Stimulated activated memory B cell treated with anti-CD40 and anti-IgM and Interleukin-4, amounts not matched to agents 10 μg/mL and 1 μg/mL and 100 μg/mL, for 72 hours (primary cell): ENCODE measurements at regions not wholly inside any gene's neighbourhood (a gene's known extent, or its start where the extent isn't known, plus 50 kb on each side); places are given as distances from the start of the nearest gene placed in this dataset.

Source experiments
- ATAC-seq: fragments of 150-1000 bp; cut with Tn5 transposase; 2 replicates; pipeline ENCODE4 v1.10.0; 2021
- H3K27ac Mint-ChIP-seq: one replicate; pipeline ENCODE4 v1.8.0; 2022; ENCODE audit warnings: mild to moderate bottlenecking, mixed read lengths
- H3K27me3 Mint-ChIP-seq: one replicate; pipeline ENCODE4 v1.8.0; 2022; ENCODE audit warnings: mixed read lengths
- H3K36me3 Mint-ChIP-seq: one replicate; pipeline ENCODE4 v1.8.0; 2022; ENCODE audit warnings: mixed read lengths
- H3K4me1 Mint-ChIP-seq: one replicate; pipeline ENCODE4 v1.8.0; 2022; ENCODE audit warnings: mixed read lengths
- H3K4me3 Mint-ChIP-seq: one replicate; pipeline ENCODE4 v1.8.0; 2022; ENCODE audit warnings: mild to moderate bottlenecking, moderate library complexity, mixed read lengths
- H3K9me3 Mint-ChIP-seq: one replicate; pipeline ENCODE4 v1.8.0; 2022; ENCODE audit warnings: mixed read lengths

DNA sequence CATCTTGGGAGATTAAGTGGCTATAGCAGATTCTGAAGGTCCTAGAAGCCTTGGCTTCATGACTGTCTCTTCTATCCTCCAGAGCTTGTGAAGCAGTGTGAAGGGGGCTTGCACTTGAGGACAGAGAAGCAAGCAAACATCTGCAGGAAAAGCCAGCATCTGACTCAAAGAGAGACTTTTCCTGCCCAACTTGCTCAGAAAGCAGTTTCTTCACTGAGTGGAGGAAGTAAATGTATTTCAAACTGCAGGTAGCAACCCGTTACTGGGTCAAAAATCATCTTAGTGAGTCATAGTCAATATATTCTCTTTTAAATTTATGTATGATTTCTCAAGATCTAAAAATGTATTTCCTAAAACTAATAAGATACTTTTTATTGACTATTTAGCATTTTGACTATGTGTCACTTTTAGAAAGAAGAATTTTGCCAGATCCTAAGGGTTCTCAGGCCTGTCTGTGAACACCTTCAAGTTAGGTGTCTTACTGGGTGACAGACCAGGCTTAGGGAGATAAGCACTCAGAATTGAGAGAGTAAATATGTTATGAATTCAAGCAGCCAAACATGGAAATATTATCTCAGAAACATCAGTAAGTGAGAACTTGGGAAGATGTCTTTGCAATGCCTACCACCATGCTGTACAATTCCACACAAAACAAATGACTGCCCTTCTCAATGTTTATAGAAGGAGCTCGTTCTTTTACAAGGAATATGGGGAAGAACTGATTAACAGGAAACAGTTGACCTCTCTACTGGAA is 72.6 kb upstream of the DMAC1 start:
- H3K4me3 Mint-ChIP-seq = no peak overlapping the region

GRCh38 chr9:7869340-7869739 is 69.8 kb upstream of the DMAC1 start:
- H3K4me3 Mint-ChIP-seq = no peak overlapping the region
- no peaks in the 10 kb centered on the region for H3K27me3 Mint-ChIP-seq
- H3K27ac Mint-ChIP-seq = no peak overlapping the region
- peaks cover 3% of the 10 kb centered on the region for H3K9me3 Mint-ChIP-seq
- H3K4me1 Mint-ChIP-seq = no peaks in the 10 kb centered on the region
- H3K36me3 Mint-ChIP-seq = no peaks in the 10 kb centered on the region
- no peak for ATAC-seq

More for the DNA sequence above, 72.6 kb upstream of the DMAC1 start:
- H3K9me3 Mint-ChIP-seq = peaks cover 8% of the 10 kb centered on the region
- H3K4me1 Mint-ChIP-seq = peaks cover 4% of the 10 kb centered on the region
- no peak overlapping the region for H3K27ac Mint-ChIP-seq
- H3K27me3 Mint-ChIP-seq = no peaks in the 10 kb centered on the region
- no peak for ATAC-seq
- peaks cover 6% of the 10 kb centered on the region for H3K36me3 Mint-ChIP-seq

- H3K36me3 Mint-ChIP-seq = no peaks in the 10 kb centered on the region
- no peaks in the 10 kb centered on the region for H3K4me1 Mint-ChIP-seq
- H3K4me3 Mint-ChIP-seq = no peak overlapping the region
- no peak for ATAC-seq
- H3K27ac Mint-ChIP-seq = no peak overlapping the region
- no peaks in the 10 kb centered on the region for H3K27me3 Mint-ChIP-seq
- peaks cover 3% of the 10 kb centered on the region for H3K9me3 Mint-ChIP-seq
These were observed 62.6 kb upstream of the DMAC1 start for GRCh38 chr9:7862170-7862569.

DNA sequence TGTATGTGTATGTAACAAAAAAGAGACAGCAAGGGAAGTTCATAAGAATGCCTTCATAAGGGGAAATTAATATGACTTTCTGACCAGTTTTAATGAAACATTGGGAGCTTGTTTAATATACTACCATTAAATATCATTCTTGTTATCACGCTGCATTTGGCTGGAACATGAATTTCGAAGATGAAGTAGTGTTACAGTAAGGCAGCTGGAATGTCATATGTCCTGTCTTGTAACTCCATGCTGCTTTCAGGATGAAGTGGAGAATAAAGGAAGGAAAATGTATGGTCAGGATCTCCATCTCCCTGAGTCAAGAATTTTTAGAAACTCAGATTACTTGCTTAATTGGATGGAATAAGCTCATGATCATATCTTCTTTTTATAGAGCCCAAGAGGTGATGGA is 61.5 kb upstream of the DMAC1 start:
- no peak overlapping the region for H3K27ac Mint-ChIP-seq
- no peaks in the 10 kb centered on the region for H3K27me3 Mint-ChIP-seq
- no peak overlapping the region for H3K4me3 Mint-ChIP-seq
- no peaks in the 10 kb centered on the region for H3K36me3 Mint-ChIP-seq
- H3K4me1 Mint-ChIP-seq = no peaks in the 10 kb centered on the region
- no peak for ATAC-seq
- H3K9me3 Mint-ChIP-seq = peaks cover 3% of the 10 kb centered on the region

DNA sequence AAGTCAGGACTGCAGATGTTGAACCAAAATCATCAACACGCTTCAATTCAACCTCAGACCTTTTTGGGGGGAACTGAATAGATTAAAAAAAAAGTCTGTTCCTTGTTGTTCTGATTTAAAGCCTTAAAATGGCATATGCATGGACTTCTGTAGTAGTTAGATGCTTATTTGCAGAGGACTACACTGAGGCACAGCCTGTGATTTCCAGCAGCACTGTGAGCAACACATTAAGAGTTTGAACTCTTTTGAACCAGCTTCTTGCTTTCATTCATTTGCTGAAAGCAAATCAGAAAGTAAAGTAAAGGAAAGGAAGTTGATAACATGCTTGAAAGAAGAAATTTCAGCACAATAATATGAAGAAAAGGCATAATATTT is 60.7 kb upstream of the DMAC1 start:
- no peaks in the 10 kb centered on the region for H3K27me3 Mint-ChIP-seq
- no peak overlapping the region for H3K4me3 Mint-ChIP-seq
- ATAC-seq = no peak
- no peaks in the 10 kb centered on the region for H3K4me1 Mint-ChIP-seq
- H3K36me3 Mint-ChIP-seq = no peaks in the 10 kb centered on the region
- peaks cover 3% of the 10 kb centered on the region for H3K9me3 Mint-ChIP-seq
- H3K27ac Mint-ChIP-seq = no peak overlapping the region

DNA sequence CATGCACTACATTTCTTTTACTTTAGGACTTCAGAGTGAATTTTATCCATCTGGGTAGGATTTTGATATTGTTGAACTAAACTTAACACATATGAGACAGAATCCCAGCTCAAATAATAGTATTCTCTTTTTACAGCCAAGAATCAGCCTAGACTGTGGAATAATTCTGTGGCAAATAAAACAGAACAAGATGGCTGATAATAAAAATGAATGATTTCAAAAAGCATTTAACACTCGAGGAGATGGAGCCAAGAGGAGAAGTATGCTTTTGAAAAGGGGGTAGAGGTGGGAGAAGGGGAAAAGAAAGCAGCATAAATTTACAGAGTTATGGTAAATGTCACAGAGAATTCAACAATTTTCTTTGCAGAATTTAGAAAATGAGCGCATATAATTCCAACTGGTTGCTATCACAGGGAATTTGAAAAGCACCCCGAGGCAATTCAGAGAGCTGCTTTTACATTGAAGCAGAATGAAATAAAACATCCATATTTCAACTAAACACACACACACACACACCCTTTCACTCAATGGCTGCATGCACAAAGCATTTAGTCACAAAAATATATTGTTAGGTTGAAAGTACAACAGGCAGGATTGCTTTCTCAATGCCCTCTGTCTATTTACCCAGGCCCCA is 60.2 kb upstream of the DMAC1 start:
- Mint-ChIP-seq H3K36me3 (no peaks in the 10 kb centered on the region), H3K27ac (no peak overlapping the region), H3K27me3 (no peaks in the 10 kb centered on the region), H3K4me3 (no peak overlapping the region), H3K9me3 (peaks cover 1% of the 10 kb centered on the region), H3K4me1 (no peaks in the 10 kb centered on the region)
- no peak for ATAC-seq

GRCh38 chr9:7858166-7858565 is 58.6 kb upstream of the DMAC1 start:
- Mint-ChIP-seq H3K9me3 (no peaks in the 10 kb centered on the region), H3K27me3 (no peaks in the 10 kb centered on the region), H3K27ac (no peak overlapping the region), H3K4me1 (no peaks in the 10 kb centered on the region), H3K4me3 (no peak overlapping the region), H3K36me3 (no peaks in the 10 kb centered on the region)
- ATAC-seq = no peak

- no peak overlapping the region for H3K4me3 Mint-ChIP-seq
- no peaks in the 10 kb centered on the region for H3K27me3 Mint-ChIP-seq
- peaks cover 3% of the 10 kb centered on the region for H3K9me3 Mint-ChIP-seq
- ATAC-seq = no peak
- no peaks in the 10 kb centered on the region for H3K36me3 Mint-ChIP-seq
- no peak overlapping the region for H3K27ac Mint-ChIP-seq
- H3K4me1 Mint-ChIP-seq = no peaks in the 10 kb centered on the region
These were observed 55.2 kb upstream of the DMAC1 start for GRCh38 chr9:7854763-7855162.
